Neural cell (in vitro differentiated cells): ENCODE measurements at regions not wholly inside any gene's neighbourhood (a gene's known extent, or its start where the extent isn't known, plus 50 kb on each side); places are given as distances from the start of the nearest gene placed in this dataset.

Experiments used
- POLR2AphosphoS5 ChIP-seq: IDR thresholded peaks from 2 replicates; pipeline ENCODE4 v1.6.1; 2012
- TF ChIP-seq, protein P1 (sequence below): fragments of 450-650 bp; IDR thresholded peaks from 2 replicates; pipeline ENCODE4 v1.5.1; 2014; ENCODE audit warnings: antibody characterized with exemption, mild to moderate bottlenecking, moderate library complexity; ENCODE audit not compliant: poor library complexity, severe bottlenecking

DNA sequence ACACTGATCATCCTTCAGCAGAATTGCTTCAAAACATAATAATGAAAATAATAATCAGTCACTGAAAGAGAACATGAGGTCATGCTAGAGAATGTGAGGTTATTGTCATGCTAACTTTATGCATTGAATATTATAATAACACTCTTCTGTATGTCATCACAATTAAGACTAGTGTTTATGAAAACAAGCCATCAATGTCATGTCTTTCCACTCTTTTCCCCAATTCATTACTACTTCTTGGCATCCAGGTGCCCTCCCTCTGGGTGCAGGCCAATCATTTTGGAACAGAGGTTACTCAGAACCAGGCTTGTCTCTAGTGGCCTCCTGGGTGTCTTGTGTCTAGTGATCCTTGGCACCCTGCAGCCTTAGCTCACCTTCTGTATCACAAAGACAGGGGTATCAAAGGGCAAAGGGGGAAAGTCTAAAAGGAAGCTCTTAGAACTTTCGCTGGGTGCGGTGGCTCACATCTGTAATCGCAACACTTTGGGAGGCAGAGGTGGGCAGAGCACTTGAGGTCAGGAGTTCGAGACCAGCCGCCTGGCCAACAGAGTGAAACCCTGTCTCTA, 217.6 kb upstream of the PIK3R1 start:
- TF ChIP-seq, protein P1, sequence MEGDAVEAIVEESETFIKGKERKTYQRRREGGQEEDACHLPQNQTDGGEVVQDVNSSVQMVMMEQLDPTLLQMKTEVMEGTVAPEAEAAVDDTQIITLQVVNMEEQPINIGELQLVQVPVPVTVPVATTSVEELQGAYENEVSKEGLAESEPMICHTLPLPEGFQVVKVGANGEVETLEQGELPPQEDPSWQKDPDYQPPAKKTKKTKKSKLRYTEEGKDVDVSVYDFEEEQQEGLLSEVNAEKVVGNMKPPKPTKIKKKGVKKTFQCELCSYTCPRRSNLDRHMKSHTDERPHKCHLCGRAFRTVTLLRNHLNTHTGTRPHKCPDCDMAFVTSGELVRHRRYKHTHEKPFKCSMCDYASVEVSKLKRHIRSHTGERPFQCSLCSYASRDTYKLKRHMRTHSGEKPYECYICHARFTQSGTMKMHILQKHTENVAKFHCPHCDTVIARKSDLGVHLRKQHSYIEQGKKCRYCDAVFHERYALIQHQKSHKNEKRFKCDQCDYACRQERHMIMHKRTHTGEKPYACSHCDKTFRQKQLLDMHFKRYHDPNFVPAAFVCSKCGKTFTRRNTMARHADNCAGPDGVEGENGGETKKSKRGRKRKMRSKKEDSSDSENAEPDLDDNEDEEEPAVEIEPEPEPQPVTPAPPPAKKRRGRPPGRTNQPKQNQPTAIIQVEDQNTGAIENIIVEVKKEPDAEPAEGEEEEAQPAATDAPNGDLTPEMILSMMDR = no peak
- TF ChIP-seq POLR2AphosphoS5 = no peak
